HG03175 (cell line): ENCODE measurements at regions not wholly inside any gene's neighbourhood (a gene's known extent, or its start where the extent isn't known, plus 50 kb on each side); places are given as distances from the start of the nearest gene placed in this dataset.
"Not testable (repeated sequence)": the region's sequence is repeated elsewhere in the genome, so short reads cannot be mapped to it uniquely, and the experiment has no call there.

Experiments used
- ATAC-seq: cut with Tn5 transposase; IDR thresholded peaks from one replicate; pipeline ENCODE4 v1.9.1; 2021; ENCODE audit warnings: mild to moderate bottlenecking, moderate library complexity; ENCODE audit not compliant: unreplicated experiment

DNA sequence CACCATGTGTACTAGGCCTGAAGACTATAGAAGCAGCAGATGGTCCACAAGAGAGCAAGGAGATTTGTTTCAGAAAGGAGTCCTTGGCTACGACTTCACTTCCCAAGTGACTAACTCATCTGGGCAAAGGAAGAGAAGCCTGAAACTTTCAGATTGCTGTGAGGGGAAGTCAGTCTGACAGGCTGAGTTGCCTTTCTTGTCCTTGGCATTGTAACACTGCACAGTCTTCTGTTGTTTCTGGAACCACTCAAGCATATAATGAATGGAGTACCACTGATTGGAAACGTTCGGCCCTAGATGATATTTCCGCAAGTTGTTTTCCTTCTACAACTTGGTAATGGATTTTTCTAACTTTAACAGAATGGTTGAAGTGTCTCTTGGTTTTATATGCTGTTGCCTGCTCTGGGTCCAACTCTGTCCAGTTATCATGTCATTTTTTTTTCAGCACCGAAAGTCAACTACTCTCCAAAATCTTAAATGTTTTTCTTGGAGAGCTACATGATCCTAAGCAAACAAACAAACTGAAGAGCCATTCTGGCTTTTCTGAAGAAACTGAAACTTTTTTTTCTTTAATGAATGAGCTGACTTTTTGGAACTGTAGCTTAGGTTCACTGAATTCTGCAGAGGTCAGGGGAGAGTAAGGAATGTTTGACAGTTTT is 685.7 kb downstream of the MECOM start:
- no peak for ATAC-seq

DNA sequence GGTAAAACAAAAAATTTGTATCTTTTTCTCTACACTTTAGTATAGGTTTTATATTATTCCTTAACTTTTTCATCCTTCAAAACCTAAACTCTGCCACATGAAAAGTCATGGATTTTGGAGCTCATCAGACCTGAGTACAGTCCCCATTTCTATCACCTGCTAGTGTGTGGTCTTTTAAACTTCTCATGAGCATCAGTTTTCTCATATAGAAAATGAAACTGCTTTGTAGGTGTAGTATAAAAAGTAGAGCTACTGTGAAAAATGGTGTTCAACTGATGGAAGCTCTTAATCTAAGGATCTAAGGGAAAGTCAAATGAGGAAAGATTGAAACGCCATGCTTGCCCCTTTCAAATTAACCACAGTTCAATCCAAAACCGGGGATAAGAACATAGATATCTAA is 686.5 kb downstream of the MECOM start:
- ATAC-seq: no peak

DNA sequence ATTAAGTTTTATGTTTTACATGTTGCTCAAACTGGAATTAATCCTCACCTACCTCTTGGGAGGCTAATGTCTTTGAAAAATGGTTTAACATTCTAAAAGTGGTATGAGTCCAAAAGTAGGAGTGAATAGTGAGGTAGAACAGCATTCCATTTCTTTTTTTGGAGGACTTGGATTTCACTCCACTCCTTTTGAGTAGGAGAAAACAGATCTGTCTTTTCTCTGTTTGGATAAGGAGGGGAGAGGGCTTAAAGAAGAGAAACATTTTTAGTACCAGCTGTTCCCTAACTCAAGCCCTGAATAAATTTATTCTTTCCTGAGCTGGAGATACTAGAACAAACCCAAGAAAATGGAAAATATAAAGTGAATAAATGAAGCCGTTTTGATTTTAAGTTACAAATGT is 687.9 kb downstream of the MECOM start:
- ATAC-seq: no peak

DNA sequence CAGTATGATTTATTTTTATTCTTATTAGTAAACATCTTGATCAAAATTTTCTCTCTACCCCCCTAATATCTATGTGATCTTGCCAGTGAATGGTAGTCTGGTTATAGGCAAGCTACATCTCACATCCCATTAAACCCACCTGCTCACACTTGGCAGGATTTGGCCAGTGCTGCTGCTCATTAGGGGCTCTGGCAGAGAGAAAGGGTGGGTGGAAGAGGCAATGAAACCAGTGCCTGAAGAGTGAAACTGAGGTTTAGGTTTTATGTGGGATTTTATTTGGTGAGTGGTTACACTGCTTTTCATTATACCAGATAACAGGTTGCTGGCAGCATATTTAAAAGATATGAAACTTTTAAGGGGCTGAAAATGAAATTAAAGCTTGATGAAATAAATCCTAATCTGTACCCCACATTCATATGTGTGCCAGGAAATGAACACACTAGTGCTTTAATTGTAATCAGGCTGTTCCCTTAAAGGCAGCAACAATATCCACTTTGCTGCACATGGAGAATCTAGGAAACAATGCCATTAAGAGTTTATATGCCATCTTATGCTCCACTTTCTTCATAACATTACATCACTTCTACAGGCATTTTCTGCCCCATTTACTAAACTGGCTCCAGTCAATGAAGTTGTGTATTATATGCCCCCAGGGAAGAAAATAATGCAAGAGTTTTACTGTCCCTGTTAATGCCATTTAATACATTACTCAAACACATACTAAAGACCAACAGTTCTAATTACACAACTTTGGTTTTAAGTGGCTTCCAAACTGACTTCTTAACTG is 688.7 kb downstream of the MECOM start:
- no peak for ATAC-seq

DNA sequence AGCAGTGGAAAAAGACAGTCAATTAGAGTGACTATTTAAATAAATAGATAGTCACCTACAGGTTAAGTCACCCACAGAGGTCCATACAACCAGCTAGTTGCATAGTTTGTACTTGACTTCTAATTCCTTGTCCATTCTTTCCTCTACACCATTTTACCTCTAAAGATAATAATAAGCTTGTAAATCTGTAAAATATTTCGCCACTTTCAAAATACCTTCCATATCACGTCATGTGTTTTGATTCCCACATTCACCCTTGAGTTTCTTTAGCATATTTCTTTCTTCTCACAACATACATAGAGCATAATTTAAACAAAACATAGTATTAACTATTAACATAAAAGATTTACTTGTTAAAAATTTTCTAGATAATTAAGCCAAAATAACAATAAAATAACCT is 689.6 kb downstream of the MECOM start:
- ATAC-seq: no peak

DNA sequence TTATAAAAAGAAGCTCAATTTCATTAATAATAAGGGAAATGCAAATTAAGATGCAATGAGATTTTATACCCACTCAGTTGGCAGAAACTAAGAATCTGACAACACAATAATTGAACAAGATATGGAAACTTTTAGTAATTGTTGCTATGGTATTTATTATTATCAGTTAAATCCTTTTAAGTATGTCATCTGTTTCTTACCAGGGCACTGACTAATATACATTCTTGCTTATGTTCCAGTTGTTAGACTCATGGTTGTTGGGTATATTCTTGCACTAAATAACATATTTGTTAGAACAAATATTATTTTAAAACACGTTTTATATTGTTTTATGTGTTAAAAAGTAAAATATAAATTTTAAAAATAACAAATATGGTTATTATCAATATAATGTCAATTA is 690.3 kb downstream of the MECOM start:
- no peak for ATAC-seq

DNA sequence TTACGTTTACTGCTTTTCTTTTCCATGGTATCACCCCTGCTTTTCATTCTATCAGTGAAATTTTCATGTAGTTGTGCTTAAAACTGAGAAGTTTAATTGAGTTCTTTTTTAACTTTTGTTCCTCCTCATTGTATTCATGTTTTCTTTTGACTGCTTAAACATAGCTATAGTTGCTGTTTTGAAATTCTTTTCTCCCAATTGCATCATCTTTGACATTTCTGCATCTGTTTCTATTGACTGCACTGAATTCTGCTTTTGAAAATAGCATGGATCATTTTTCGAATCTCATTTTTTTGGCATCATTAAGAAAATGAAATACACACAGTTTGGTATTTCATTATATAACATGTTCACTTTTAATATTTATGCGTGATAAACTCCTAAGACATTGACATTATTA is 694.9 kb downstream of the MECOM start:
- no peak for ATAC-seq

DNA sequence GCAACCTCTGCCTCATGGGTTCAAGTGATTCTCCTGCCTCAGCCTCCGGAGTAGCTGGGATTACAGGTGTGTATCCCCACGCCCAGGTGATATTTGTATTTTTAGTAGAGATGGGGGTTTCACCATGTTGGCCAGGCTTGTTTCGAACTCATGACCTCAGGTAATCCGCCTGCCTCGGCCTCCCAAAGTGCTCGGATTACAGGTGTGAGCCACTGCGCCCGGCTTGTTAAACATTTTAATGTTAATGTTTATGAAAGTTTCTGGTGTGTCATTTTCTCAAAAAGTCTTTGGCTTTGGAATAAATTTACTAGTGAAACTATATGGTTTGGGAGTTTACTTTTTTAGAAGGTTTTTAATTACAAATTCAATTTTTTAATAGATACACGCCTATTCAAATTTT is 698.8 kb downstream of the MECOM start:
- no peak for ATAC-seq

DNA sequence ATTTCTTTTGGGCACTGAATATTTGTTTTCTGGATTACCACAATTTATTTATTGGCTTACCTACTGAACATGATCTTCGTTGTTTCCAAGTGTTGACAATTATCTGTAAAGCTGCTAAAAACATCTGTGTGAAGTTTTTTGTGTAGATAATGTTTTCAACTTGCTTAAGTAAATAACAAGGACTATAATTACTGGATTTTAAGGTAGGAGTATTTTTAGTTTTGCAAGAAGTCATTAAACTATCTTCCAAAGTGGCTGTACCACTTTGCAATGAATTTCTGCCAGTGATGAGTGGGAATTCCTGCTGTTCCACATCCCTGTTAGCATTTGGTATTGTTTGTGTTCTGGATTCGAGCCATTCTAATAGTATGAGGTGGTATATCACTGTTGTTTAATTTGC is 702.2 kb downstream of the MECOM start:
- ATAC-seq: no peak

DNA sequence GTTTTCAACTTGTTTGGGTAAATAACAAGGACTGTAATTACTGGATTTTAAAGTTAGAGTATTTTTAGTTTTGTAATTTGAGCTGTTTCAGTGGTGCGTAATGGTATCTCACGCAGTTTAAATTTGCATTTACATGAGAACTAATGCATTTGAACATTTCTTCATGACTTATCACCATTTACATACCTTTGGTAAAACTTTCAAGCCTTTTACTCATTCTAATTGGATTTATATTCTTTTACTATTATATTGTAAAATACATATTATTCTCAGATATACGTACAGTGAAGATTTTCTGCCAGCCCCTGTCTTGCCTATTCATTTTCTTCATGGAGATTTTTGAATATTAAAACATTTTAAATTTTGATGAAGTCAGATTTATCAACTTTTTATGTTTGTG is 703.8 kb downstream of the MECOM start:
- ATAC-seq: no peak

DNA sequence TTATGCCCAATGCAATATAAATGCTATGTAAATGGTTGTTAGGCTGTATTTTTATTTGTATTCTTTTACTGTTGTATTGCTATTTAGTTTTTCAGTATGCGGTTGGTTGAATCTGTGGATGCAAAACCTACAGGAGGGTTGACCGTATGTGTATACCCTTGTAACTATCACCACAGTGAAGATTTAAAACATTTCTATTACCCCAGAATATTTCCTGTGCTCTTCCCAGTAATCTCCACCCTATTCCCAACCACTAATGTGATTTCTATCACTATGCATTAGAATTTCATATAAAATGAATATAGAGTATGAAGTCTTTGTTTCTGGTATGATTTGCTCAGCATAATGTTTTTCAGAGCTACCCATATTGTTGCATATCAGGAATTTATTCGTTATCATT is 705.0 kb downstream of the MECOM start:
- ATAC-seq: no peak

DNA sequence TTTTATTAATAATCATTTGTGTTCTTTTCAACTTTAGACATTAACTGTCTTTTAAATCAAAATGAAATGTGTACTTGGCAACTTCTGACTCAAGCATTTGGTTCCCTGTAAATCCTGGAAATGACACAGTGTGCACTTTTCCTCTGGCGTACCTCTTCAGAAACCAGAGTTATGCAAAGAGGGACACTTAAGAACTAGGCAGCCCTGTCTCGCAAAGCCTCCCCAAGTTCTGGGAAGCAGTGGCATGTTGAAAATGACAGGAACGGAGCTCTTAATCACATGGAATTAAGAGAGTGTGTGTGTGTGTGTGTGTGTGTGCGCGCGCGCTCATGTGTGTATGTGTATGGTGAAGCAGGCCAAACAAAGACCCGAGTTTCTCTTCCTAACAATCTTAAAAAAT is 707.4 kb downstream of the MECOM start:
- no peak for ATAC-seq

DNA sequence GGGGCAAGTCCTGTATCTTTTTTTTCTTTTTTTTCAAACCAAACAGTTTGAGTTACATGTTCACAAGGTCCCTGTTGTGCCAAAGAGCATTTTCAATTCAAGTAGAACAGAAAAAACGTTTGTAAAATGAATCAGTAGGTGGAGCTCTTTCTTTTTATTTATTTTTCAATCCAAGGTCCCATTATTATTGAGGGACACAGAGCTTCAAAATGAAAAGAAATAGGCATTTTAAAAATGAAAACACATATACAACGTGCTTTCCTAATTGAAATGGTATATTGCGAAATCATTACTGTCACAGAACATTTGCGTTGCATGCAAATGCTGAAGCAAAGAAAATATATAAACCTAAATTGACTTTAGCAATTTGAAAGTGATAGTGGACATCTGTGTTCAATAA is 711.0 kb downstream of the MECOM start:
- ATAC-seq: no peak

DNA sequence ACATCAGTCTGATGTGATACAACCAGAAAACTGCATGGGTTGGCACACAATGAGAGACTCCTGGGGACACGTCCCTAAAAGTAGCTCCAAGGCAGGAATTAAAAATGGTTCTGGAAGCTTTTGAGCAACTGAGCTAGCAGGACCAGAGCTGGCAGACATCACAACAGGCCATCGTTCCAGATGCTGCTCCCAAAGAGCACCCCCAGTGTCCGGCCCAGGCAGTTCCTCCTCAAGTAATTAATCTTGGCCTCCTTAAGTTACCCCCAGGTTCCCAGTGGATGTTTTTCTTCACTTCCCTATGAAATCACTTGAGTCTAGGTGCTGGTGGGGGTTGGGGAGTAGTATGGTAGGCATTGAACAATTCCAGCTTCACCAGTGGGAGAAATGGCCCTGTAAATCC is 711.6 kb downstream of the MECOM start:
- no peak for ATAC-seq

DNA sequence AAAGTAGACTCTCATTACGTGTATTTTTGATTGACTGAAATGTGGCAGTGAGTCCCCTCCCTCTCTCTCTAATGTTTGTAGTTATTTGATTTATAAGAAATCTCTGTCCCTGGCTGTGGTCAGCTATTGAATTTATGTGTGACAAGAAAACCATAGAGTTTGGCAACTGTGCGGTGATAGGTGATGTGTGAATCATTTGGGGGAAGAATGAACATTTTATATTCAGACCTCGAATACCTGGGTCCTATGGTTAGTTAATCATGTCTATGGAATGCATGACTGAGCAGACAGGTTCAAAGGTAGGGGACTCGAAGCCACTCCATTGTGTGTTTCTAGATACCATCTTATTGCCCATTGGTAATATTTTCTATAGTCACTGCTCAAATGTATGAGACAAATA is 712.1 kb downstream of the MECOM start:
- no peak for ATAC-seq

DNA sequence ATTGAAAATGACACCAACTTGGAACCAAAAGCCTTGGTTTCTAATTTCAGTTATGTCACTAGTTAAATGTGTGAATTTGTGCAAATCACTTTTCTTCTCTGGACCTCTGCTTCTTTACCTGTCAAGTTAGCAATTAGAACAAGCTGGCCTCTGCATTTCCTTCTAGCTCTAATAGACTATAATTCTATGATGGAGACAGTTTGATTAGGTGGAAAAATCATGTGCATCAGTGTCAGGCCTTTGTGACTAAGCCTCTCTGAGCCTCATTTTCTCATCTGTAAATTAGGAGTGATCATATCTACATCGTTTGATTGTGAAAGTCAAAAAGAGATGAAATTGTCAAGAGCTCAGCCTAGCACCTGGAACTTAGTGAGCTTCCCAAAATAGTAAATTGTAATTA is 712.9 kb downstream of the MECOM start:
- ATAC-seq: no peak

DNA sequence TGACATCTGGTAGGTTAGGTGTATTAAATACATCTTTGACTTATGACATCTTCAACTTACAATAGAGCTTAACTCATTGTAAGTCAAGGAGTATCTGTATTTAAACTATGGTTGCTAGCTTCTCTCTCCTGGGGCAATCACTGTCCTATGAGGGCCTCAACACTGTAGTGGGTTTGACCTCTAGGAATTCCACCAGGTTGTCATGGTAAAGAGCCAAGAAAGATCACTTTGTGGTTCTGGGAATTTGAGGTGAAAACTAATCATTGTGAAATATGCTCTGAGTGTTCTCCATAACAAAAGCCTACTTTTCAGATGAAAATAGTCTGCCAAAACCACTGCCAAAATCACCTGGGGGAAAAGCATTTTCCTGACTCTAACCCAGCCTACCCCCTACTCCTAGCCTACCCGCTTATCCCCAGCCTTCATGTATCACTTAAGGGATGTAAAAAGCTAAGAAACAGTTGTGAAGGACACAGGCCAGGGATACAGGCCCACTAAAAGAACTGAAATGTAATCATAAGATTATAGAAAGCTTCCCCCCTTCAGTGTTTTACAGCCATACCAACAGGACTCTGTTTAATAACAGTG is 723.8 kb downstream of the MECOM start:
- no peak for ATAC-seq

DNA sequence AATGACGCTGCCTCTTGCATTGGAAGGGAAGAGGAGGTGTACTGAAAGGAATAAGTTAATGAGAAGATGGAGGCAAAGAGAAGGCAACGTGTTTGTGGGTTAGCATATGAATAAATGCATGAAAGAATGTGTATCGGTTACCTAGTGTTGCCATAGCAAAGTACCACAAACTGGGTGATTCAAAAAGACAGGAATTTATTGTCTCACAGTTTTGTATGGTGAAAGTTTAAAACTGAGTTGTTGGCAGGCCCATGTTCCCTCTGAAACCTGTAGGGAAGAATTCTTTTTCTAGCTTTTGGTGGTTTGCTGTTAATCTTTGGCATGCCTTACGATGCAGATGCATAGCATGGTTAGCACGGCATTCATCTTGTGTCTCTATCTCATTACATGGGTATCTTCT is 729.9 kb downstream of the MECOM start:
- ATAC-seq: no peak

DNA sequence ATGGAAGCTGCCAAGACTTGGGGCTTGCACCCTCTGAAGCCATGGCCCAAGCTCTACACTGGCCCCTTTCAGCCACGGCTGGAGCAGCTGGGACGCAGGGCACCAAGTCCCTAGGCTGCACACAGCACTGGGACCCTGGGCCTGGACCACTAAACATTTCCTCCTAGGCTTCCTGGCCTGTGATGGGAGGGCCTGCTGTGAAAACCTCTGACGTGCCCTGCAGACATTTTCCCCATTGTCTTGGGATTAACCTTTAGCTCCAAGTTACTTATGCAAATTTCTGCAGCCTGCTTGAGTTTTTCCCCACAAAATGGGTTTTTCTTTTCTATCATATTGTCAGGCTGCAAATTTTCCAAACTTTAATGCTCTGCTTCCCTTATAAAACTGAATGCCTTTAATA is 733.5 kb downstream of the MECOM start:
- not testable (repeated sequence) for ATAC-seq

DNA sequence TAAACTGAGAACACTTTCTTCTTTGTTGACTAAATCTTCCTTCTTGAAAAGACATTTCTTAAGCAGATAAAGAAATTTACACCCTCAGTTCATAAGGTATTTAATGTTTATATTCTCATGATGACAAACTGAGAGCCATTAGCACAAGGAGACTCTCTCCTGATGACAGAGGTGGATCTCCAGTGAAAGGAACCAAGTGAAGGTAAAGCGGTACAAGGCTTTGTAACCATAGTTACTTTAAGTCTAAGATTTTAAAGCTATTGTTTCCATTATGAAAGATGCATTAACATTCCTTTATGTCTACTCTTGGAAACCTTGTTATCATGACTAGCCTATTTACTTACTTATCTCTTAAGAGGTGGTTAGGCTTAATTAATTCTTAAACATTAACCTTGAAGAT is 737.1 kb downstream of the MECOM start:
- ATAC-seq: no peak

DNA sequence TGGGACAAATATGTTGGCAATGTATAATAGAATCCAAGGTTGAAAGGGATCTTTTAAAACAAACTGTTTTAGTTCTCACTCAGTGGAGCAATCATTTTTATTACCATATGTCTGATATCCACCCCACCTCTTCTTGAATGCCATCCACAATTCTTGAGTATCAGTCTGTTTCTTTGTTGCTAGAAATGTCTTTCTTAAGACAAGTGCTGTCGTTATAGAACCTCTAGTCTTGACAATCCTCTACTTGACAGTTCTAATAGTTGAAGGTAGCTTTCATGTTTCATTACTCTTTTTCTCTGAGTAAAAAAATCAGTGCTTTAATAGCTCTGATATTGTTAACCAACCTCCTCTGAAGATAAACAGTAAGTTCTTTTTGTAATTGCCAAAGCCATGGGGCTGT is 737.9 kb downstream of the MECOM start:
- no peak for ATAC-seq

DNA sequence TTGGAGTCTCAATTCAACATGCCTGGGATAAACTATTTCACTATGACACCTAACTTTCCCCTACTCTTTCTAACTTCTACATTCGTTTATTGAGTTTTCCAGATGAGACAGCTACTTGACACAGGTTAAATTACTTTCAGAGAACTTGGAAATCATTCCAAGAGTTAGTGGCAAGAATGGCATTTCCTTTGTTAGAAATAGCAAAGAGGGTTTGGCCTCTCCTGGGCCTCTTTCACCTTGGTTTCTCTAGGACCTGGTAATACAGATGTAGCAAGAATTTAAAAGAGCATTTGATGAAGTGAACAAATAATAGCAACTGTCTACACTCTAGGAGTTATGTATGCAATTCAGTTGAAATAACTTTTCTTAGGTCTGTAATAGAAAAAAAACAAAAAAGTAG is 748.9 kb downstream of the MECOM start:
- ATAC-seq: no peak
